ENCODE measurements at regions not wholly inside any gene's neighbourhood (a gene's known extent, or its start where the extent isn't known, plus 50 kb on each side); places are given as distances from the start of the nearest gene placed in this dataset.

DNA sequence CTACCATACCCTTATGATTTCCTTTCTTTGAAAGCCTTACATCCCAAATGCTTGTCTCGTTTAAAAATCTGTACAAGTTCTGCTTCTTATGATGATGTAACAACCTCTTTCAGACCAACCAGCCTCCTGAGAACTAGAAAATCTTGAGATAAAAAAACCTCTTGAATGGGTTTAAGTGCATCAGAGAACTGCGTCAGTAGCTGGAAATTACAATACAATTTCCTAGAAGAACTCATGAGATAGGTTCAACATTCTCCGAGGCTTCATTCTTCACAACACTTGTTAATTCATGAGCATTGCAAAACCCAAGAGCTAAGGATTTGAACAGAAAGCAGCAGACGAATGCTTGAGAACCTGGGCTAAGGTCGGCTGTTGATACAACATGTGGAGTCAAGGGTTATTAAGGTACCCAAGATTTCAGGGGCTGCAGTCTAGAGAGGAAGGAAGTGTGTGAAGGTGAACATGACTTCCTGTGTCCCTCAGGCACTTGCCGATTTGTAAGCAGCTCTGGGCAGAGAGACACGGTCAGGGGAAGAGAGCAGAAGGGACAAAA lies 286.0 kb downstream of the ICE1 start:
- no peak for DNase-seq

DNA sequence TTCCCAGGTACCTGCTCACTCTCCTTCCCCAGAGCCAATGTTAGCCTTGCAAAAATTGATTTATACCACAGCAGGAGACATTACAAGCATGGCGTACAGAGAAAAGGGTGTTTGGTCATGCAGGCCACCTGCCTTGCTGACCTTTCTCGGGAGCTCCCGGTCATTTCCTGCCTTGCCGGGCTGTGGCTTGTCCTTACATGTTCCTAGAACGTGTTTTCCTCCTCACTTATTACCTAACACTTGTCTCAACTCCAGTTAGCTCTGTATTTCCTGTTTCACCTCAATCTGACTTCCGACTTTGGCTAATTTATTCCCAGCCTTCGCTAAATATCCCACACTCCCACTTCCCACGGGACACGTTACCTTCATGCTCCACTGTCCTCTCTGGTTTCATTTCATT lies 282.5 kb downstream of the ICE1 start:
- no peak for DNase-seq

- no peak for DNase-seq
Observed at GRCh38 chr5:5704352-5704751, 281.9 kb downstream of the ICE1 start.

GRCh38 chr5:5702934-5703333 lies 280.5 kb downstream of the ICE1 start:
- DNase-seq, result no peak

- DNase-seq, result no peak
Observed at GRCh38 chr5:5700549-5700948, 278.1 kb downstream of the ICE1 start.

DNA sequence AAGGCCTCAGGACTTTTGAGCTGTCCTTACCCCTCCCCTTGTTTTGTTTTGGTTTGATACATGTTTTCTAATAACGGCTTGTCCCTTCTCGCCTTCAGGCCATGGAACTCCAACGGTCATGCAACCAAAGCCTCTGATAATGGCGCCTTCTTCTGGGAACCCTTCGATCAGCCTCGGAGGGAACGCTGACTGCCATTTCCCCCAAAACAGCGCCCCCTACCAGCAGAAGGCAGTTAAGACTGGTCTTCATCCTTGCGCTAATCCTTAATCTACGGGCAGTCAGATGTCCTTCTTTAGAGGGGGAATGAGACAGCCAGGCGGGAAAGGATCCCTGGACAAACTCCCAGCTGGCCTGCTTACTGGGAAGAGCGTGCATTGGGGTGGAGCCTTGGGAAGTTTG lies 276.6 kb downstream of the ICE1 start:
- no peak for DNase-seq

GRCh38 chr5:5695266-5695665 lies 272.8 kb downstream of the ICE1 start:
- no peak for DNase-seq

DNA sequence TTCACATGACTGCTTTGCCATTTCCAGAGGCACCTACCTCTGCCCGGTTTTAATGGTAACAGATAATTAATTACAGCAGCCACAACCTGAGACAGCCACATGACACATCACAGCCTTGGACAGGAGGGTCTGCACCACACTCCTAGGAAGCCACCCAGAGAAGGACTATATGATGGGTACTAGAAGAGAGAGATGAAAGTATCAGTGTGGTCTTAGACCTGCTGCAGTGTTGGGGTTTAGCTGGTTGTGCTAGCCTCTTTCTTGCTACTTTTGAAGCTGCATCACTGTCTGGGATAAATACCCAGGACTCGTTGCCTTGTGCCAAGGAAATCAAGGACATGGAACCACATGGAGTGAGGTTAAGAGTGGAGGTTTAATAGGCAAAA lies 266.4 kb downstream of the ICE1 start:
- no peak for DNase-seq

DNA sequence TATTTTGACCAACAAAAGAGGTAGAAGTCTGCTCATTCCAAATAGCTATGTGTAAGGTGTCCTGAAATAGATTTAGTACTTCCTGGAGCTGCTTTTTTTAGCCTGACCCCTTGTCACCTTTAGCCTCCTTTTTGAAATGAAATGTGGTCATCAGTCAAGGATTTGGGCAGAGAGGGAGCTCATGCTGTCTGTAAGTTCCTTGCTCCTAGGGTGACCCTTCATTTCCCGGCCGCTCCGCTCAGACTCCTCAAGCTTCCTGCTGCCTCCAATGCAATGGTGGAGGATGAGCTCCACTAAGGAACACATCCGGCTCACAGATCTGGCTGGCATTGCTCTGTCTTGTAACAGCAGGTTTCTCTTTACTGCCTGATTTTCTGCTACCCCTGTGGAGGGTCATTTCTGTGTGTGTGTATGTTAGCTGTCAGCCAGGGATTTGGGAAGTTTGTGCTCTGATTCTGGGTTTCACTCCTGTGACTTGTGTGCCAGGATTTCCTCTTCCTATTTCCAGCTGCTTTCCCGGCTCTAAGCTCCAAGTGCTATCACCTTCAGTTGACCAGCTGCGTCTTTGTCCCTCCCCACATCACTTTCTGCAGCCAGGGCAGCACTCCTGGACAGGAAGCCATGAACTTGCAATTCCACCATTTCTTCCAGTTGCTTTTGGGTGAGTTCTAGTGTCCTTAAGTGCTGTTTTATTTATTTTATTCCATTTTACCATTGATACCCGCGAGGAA lies 265.9 kb downstream of the ICE1 start:
- no peak for DNase-seq

DNA sequence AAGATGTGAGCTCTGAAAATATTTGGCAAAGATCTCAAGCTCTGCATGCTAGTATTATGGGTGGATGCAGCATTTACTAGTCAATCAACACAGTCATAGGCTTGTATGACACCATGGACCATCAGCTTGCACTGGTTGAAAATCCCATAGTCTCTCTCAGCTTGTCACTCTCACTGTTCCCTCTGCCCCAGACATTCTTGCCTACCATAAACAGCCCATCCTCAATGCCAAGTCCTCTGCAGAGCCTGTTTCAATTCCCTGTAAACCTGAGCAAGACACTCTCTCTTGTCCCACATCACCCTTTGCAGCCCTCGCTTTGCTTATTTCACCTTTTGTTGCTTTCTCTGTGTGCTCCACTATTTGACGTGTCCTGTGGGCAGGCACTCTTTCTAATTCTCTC lies 264.6 kb downstream of the ICE1 start:
- no peak for DNase-seq

- DNase-seq, result no peak
Observed at GRCh38 chr5:5686356-5686755, 263.9 kb downstream of the ICE1 start.

- DNase-seq, result no peak
Observed at GRCh38 chr5:5685737-5686136, 263.3 kb downstream of the ICE1 start.

DNA sequence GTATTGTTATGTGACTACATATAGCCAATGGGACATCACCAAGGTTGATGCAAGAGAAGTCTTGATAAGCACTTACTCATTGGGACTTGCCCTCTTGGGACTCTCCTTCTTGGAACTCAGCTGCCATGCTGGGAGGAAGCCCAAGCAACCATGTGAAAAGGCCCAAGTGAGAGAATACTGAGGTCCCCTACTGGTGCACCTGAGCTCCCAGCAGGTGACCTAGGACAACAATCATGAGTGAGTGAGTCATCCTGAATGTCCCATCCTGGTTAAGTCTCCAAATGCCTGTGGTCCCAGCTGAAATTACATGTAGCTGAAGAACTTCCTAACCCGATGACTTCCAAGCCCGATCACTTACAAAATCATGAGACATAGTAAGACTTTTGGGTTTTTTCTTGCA lies 260.7 kb downstream of the ICE1 start:
- DNase-seq, result no peak

DNA sequence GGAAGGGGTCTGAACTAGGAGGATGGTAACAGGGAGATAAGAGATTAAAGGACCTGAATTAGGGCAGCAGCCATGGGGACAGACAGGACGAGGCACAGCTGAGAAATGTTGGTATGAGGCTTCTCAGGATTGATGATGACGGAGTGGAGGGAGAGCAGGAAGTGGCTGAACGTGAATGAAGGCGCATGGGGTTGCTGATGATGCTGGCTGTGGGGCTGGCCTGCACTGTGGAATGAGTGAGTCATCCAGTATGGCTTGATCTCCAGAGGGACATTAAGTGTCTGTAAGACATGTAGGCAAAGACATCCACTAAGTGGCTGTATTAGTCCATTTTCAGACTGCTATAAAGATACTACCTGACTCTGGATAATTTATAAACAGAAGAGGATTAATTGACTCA lies 256.4 kb downstream of the ICE1 start:
- DNase-seq, result no peak

- no peak for DNase-seq
Observed at GRCh38 chr5:5677738-5678137, 255.3 kb downstream of the ICE1 start.

DNA sequence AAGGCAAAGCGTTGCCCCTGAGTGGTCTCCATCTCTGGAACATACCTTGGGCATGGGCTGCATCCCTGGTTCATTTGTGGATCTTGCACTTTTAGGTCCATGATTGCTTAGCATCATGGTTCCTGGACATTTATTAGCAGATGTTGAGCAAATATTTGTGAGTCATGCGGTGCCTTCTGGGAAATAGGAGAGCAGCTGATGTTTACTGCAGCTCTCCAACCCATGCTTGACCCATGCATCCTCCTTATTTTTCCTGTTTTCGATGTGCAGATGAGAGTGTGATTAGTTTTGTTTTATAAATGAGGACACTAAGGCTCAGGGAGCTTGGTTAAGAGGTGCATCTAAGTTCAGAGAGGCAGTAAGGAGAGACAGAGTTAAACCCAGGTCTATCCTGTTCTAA lies 253.7 kb downstream of the ICE1 start:
- DNase-seq, result no peak

DNA sequence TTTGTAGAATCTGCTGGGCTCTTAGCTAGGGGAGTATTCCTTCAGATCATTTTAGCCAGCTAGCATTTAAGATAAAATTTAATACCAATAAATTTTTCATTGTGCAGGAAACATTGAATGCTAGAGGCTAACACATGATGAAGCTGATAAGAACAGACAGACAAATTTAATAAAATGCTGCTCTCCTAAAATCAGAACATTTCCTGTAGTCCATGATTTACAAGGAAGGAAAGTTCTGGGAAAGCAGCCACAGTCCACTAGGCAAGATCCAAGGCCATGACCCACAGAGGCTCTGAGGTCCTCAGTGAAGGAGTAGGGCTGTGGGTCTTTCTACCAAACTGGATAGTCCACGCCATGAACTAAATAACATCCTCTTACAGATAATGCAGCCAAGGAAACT lies 253.0 kb downstream of the ICE1 start:
- no peak for DNase-seq

DNA sequence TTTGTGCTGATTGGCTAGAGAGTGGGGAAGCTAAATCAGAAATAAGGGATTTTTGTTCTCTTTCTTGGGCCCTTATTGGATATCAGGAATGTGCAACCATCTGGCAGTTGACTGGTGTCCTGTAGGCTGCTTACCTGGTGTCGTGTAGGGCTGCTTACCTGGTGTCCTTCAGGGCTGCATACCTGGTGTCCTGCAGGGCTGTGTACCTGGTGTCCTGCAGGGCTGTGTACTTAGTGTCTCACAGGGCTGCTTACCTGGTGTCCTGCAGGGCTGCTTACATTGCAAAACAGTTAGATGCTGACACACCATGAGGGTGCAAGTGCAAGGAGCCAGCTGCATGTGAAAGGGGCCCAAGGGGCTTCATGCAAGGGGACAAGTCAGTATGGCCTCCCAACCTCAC lies 249.3 kb downstream of the ICE1 start:
- no peak for DNase-seq

- DNase-seq, result no peak
Observed at GRCh38 chr5:5667136-5667554, 244.7 kb downstream of the ICE1 start.

DNA sequence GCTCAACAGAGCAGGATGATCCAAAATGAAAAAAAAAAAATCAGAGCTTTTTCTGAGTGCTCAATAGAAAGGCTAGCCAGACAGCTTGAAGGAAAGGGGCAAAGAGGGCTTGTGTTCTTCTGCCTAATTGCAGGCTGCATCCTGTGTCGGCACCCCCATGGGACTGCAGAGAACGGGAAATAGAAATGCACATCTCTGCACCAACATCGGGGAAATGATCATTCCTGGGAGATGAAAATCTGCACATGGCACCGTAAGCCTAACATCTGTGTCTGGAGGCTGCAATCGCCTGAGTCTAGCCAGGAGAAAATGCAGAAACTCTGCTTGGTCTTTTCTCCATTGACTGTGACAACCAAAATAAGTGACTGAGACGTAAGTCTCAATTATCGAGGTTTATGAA lies 243.9 kb downstream of the ICE1 start:
- DNase-seq, result no peak

DNA sequence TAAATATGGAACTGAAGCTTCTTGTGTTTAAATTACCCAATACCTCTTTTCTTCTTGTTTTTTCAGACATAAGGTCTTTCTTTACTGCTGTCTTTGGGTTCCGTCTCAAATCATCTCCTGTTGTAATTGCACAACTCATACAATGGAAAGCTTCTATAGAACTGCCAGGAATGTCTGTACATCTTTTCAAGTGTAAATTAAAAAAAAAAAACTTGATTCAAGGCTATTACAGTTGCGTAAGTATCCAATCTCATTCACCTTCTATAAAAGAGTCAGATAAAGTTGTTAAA lies 243.5 kb downstream of the ICE1 start:
- DNase-seq, result no peak

DNA sequence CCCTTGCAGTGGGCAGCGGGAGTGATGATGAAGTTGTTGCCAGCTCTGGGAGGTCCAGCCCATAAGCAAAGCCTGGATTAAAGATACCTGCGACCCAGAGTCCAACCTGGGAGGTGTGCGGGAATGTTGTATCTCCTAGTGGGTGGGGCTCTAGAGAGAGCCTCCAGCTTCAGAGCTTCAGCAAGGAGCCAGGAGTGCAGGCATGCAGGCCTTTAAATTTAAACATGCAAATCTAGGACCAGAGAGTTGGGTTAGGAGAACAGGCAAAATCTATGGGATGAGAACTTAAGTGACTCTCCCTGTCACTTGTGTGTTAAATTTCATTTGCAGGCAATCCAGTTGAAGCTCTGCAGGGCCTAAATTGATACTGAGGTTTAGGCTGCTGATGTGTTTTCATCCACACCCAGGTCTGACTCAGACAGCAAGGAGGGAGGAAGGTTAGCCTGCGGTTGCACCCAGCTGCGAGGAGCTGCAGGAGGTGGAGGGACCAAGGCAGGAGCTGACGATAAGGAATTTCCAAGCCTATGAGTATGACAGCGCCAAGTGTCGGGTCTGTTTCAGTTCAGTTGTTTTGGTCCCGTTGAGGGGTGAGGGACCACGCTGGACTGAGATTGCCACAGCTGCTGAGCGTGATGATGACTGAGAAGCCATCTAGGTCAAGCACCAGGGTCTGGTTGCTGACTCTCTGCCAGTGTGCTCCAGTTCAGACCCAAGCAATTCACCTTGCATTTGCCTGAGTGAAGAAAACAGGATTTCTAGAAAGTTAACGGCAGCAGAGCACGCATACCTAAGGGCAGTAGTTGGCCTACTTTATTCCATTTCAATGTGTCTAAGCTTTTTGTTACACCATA lies 243.0 kb downstream of the ICE1 start:
- no peak for DNase-seq

DNA sequence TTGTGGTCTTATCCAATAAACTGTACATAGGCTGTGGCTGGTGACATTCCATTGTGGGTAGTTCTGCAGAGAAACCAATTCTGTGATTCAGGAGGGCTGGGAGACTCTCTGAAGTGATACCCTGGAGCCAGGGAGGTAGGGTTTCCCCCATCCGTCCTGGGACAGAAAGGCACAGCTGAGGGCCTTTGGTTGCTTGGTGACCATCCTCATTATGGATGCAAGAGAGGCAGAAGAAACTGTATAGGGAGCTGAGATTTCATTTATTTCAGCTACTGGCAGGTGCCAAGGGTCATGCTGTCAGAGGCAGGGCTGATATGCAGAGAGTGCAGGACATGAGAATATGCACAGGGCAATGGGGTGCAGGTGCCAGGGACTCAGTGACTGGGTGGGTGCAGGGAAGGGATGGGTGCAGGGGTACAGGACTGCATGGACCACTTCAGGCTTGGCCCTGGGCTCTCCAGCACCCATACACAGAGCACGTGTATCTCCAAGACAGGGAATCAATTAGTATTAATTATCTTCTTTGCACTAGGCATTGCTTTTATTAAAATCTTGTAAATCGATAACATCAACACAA lies 236.5 kb downstream of the ICE1 start:
- DNase-seq, result no peak

- no peak for DNase-seq
Observed at GRCh38 chr5:5658226-5658625, 235.7 kb downstream of the ICE1 start.
